Suprapubic skin (tissue), 4 donors: ENCODE measurements at regions not wholly inside any gene's neighbourhood (a gene's known extent, or its start where the extent isn't known, plus 50 kb on each side); places are given as distances from the start of the nearest gene placed in this dataset.

Experiments used
- DNase-seq, 2 donors: peaks; one replicate each; pipeline ENCODE4 v3.0.0-alpha.2; 2019; ENCODE audit warnings: low spot score in 2 of 2
- H3K27ac ChIP-seq: fragments of 200-600 bp; sonication (generic); one replicate; pipeline ENCODE4 v1.5.1; 2019
- H3K27me3 ChIP-seq: fragments of 200-600 bp; sonication (generic); one replicate; pipeline ENCODE4 v1.5.1; 2019
- H3K36me3 ChIP-seq: fragments of 200-600 bp; sonication (generic); one replicate; pipeline ENCODE4 v1.5.1; 2019
- H3K4me1 ChIP-seq: fragments of 200-600 bp; sonication (generic); one replicate; pipeline ENCODE4 v1.5.1; 2019
- H3K4me3 ChIP-seq: fragments of 200-600 bp; sonication (generic); one replicate; pipeline ENCODE4 v1.5.1; 2019; ENCODE audit warnings: mild to moderate bottlenecking
- H3K9me3 ChIP-seq: fragments of 200-600 bp; sonication (generic); one replicate; pipeline ENCODE4 v1.5.1; 2019
- EP300 ChIP-seq: sonication (generic); formaldehyde crosslinking; IDR thresholded peaks from one replicate; pipeline ENCODE4 v1.6.1; 2017; ENCODE audit warnings: antibody characterized with exemption
- POLR2A ChIP-seq, 2 donors: fragments of 450-650 bp; IDR thresholded peaks; one replicate each; pipeline ENCODE4 v1.6.1; 2017; ENCODE audit warnings: antibody characterized with exemption in 2 of 2, mild to moderate bottlenecking in 2 of 2, moderate library complexity in 2 of 2
- POLR2AphosphoS5 ChIP-seq, 3 donors: sonication (generic); formaldehyde crosslinking; IDR thresholded peaks; one replicate each; pipeline ENCODE4 v1.6.1; 2017; ENCODE audit warnings: antibody characterized with exemption in 3 of 3
- WGBS: methylation state at CpG from one replicate; pipeline ENCODE4 v1.1.5; 2018; 5-methylcytosine and 5-hydroxymethylcytosine counted together
- TF ChIP-seq, protein P1 (sequence below), 2 donors: fragments of 200-600 bp in 1 of 2; fragments of 450-650 bp in 1 of 2; sonication (generic) in 1 of 2; IDR thresholded peaks; one replicate each; pipeline ENCODE4 v1.5.1; 2016 to 2019; ENCODE audit warnings: antibody characterized with exemption in 2 of 2, mild to moderate bottlenecking in 1 of 2, moderate library complexity in 1 of 2

DNA sequence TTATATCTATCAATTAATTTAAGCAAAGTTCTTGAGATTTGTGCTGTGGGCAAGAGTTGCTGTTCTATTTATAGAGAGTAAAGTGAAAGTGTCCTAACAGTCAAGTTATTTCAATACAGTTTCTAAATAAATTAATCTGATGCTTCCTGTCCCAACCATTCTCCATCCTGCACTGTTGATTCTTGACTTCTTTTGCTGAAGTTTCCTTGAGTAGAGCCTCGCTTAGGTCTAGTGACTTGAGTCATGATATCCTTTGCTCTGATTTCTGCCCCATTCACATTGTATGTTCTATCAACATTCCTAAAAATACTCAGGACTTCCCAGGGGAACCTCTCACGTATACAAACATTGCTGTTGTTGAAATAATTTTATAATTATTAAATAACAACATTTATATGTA is 498.4 kb upstream of the ALCAM start:
- no peak overlapping the region for H3K4me3 ChIP-seq
- 72% methylated on average over 2 of the region's 2 CpGs for WGBS
- no peaks in the 10 kb centered on the region for H3K4me1 ChIP-seq
- no peaks in the 10 kb centered on the region for H3K27me3 ChIP-seq
- H3K36me3 ChIP-seq, result no peaks in the 10 kb centered on the region
- no peaks in the 10 kb centered on the region for H3K9me3 ChIP-seq
- no peak for TF ChIP-seq POLR2A (IDR thresholded peaks at IDR 0.05)
- H3K27ac ChIP-seq, result no peak overlapping the region
- DNase-seq, result no peak

DNA sequence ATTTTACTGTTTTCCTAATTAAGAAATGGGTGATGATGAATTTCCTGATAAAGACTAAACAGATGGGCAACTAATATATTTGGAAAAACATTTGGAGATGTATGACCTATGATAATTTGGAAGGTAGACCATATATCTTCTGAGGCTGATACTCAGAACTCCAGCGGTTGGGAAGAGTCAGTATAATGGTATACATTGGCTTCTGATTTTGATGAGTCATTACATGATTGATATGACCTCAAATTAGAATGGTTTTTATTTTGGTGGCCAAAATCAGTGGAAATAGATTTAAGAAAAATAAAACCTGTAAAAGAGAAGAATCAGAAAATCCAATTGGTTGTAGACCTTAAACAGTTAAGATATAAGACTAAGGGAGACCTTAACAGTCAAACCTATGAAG is 496.4 kb upstream of the ALCAM start:
- no peaks in the 10 kb centered on the region for H3K36me3 ChIP-seq
- 88% methylated on average over 1 of the region's 1 CpG for WGBS
- H3K9me3 ChIP-seq, result no peaks in the 10 kb centered on the region
- TF ChIP-seq, protein P1, sequence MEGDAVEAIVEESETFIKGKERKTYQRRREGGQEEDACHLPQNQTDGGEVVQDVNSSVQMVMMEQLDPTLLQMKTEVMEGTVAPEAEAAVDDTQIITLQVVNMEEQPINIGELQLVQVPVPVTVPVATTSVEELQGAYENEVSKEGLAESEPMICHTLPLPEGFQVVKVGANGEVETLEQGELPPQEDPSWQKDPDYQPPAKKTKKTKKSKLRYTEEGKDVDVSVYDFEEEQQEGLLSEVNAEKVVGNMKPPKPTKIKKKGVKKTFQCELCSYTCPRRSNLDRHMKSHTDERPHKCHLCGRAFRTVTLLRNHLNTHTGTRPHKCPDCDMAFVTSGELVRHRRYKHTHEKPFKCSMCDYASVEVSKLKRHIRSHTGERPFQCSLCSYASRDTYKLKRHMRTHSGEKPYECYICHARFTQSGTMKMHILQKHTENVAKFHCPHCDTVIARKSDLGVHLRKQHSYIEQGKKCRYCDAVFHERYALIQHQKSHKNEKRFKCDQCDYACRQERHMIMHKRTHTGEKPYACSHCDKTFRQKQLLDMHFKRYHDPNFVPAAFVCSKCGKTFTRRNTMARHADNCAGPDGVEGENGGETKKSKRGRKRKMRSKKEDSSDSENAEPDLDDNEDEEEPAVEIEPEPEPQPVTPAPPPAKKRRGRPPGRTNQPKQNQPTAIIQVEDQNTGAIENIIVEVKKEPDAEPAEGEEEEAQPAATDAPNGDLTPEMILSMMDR (IDR thresholded peaks at IDR 0.05), result no peak
- TF ChIP-seq EP300, result no peak
- TF ChIP-seq POLR2AphosphoS5 (IDR thresholded peaks at IDR 0.05), result no peak
- no peak for TF ChIP-seq POLR2A (IDR thresholded peaks at IDR 0.05)
- H3K4me3 ChIP-seq, result no peak overlapping the region
- no peak overlapping the region for H3K27ac ChIP-seq
- no peak for DNase-seq
- H3K4me1 ChIP-seq, result no peaks in the 10 kb centered on the region
- H3K27me3 ChIP-seq, result no peaks in the 10 kb centered on the region

GRCh38 chr3:104873331-104873730 is 493.4 kb upstream of the ALCAM start:
- H3K4me3 ChIP-seq, result no peak overlapping the region
- TF ChIP-seq EP300 (no peak), POLR2AphosphoS5 (IDR thresholded peaks at IDR 0.05) (no peak), POLR2A (IDR thresholded peaks at IDR 0.05) (no peak)
- TF ChIP-seq, protein P1 (IDR thresholded peaks at IDR 0.05), result no peak
- no peak for DNase-seq
- H3K4me1 ChIP-seq, result no peaks in the 10 kb centered on the region
- H3K27me3 ChIP-seq, result no peaks in the 10 kb centered on the region
- WGBS, result 91% methylated on average over 1 of the region's 1 CpG
- no peaks in the 10 kb centered on the region for H3K36me3 ChIP-seq
- no peaks in the 10 kb centered on the region for H3K9me3 ChIP-seq
- H3K27ac ChIP-seq, result no peak overlapping the region

- H3K27ac ChIP-seq, result no peak overlapping the region
- no peaks in the 10 kb centered on the region for H3K4me1 ChIP-seq
- H3K27me3 ChIP-seq, result no peaks in the 10 kb centered on the region
- 55% methylated on average over 2 of the region's 2 CpGs for WGBS
- H3K36me3 ChIP-seq, result no peaks in the 10 kb centered on the region
- no peaks in the 10 kb centered on the region for H3K9me3 ChIP-seq
- TF ChIP-seq, protein P1 (IDR thresholded peaks at IDR 0.05), result no peak
- TF ChIP-seq POLR2A (IDR thresholded peaks at IDR 0.05) (no peak), POLR2AphosphoS5 (IDR thresholded peaks at IDR 0.05) (no peak), EP300 (no peak)
- no peak overlapping the region for H3K4me3 ChIP-seq
- DNase-seq, result no peak
Measured at GRCh38 chr3:104878395-104878794, 488.3 kb upstream of the ALCAM start.

DNA sequence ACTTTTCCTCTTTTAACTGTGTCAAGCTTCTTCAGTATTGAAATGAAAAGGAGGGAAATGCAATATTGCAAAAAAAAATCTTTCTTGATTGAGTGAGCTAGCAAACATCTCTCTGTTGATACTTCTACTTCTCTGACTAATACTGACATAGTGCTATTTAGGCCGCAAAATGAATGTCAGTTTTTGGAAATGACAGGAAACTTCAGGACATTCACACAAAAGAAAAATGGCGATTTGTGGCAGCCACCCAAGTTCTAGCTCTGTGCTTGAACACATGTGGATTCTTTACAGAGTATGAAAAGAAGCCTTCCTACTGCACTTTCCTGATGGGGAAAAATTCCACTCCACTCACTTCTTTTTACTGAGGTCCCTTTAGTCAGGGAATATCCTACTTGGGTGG is 486.8 kb upstream of the ALCAM start:
- DNase-seq, result no peak
- Histone ChIP-seq H3K9me3 (no peaks in the 10 kb centered on the region), H3K4me3 (no peak overlapping the region), H3K27ac (no peak overlapping the region), H3K4me1 (no peaks in the 10 kb centered on the region), H3K27me3 (no peaks in the 10 kb centered on the region), H3K36me3 (no peaks in the 10 kb centered on the region)
- WGBS, result 54% methylated on average over 2 of the region's 2 CpGs
- TF ChIP-seq EP300 (no peak), POLR2AphosphoS5 (IDR thresholded peaks at IDR 0.05) (no peak), POLR2A (IDR thresholded peaks at IDR 0.05) (no peak)
- TF ChIP-seq, protein P1 (IDR thresholded peaks at IDR 0.05), result no peak

DNA sequence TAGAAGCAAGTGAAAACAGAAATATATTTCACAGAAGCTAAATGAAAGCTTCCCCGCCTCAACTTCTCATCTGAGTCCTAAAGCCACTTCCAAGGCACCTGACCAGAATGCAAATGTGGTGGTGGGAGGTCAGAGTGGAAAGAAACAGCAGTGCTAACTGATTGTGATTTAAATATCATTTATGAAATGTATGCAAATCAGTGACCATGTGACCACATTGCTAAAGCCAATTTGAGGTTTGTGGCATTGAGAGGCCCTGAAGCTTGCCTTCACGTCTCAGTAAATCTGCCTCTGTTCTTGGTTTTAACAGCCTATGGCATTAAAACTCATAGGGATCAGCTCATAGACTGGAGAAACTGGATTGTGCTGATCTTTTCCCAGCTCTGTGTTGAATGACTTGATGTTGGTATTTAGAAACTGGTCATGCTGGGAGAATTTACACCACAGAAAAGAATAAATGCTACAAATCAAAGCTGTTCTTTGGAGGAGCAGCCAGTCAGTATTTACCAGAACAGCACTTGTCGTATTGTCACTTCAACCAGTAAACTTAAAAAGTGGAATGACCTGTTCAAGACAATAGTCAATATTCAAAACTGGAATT is 481.4 kb upstream of the ALCAM start:
- Histone ChIP-seq H3K9me3 (no peaks in the 10 kb centered on the region), H3K27me3 (no peaks in the 10 kb centered on the region), H3K4me1 (no peaks in the 10 kb centered on the region), H3K4me3 (no peak overlapping the region), H3K27ac (no peak overlapping the region), H3K36me3 (no peaks in the 10 kb centered on the region)
- WGBS, result 75% methylated on average over 3 of the region's 3 CpGs
- no peak for DNase-seq
- TF ChIP-seq POLR2A (IDR thresholded peaks at IDR 0.05), result no peak
- no peak for TF ChIP-seq EP300
- TF ChIP-seq, protein P1 (IDR thresholded peaks at IDR 0.05), result no peak
- no peak for TF ChIP-seq POLR2AphosphoS5 (IDR thresholded peaks at IDR 0.05)
